GM13976 (cell line): ENCODE measurements at regions not wholly inside any gene's neighbourhood (a gene's known extent, or its start where the extent isn't known, plus 50 kb on each side); places are given as distances from the start of the nearest gene placed in this dataset.

Experiments used
- DNase-seq: peaks from one replicate; pipeline ENCODE4 v3.0.0; 2012; ENCODE audit warnings: low spot score
- in situ Hi-C: fragments of 300-500 bp; cut with MboI; formaldehyde crosslinking; loops from one replicate; pipeline ENCODE4 v1.12.0; 2022; ENCODE audit warnings: low sequenced_read_pairs, mixed read lengths, inconsistent platforms; ENCODE audit not compliant: unreplicated experiment
- TF ChIP-seq, protein P1 (sequence below): IDR thresholded peaks from 2 replicates; pipeline ENCODE4 v1.5.1; 2012; ENCODE audit warnings: borderline replicate concordance, mild to moderate bottlenecking; ENCODE audit not compliant: insufficient read depth; ENCODE audit errors: extremely low read depth, missing control alignments, control extremely low read depth

DNA sequence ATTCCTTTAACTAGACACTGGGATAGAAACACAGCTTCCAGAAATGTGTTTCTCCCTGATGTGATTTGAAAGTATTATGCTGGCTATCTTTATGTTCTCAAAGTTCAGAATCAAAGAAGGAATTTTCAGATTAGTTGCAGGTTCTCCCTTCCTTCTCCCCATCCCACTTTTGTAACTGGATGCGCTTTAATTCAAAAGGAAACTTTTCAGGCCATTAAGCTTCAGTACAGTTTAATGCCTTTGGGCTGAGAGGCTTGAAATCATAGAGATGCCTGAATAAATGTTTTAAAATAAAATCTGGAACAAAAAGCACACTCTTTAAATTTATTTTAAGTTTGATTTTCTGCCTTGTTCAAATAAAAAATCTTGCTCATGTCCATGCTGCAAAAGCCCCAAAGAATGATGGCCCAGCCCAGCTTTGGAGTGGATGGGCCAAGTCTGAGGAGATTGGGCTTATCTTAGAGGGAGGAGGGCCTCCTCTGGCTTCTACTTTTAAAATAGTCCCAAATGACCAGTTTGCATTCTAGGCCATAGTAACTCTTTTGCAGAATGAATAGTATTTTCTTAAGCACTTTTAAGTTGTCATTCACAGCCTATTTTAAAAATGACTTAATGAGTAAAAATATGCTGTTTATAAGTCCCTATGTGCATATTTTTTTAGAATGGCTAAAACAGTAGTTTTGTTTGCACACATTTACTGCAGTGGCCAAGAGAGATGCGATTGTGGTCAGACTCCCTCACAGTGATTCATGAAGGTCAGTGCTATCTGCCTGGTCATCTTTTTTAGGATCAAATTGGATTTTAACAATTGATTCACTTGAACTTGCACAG, 129.2 kb downstream of the MTX2 start:
- no peak for DNase-seq
- TF ChIP-seq, protein P1, sequence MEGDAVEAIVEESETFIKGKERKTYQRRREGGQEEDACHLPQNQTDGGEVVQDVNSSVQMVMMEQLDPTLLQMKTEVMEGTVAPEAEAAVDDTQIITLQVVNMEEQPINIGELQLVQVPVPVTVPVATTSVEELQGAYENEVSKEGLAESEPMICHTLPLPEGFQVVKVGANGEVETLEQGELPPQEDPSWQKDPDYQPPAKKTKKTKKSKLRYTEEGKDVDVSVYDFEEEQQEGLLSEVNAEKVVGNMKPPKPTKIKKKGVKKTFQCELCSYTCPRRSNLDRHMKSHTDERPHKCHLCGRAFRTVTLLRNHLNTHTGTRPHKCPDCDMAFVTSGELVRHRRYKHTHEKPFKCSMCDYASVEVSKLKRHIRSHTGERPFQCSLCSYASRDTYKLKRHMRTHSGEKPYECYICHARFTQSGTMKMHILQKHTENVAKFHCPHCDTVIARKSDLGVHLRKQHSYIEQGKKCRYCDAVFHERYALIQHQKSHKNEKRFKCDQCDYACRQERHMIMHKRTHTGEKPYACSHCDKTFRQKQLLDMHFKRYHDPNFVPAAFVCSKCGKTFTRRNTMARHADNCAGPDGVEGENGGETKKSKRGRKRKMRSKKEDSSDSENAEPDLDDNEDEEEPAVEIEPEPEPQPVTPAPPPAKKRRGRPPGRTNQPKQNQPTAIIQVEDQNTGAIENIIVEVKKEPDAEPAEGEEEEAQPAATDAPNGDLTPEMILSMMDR = no peak
- in situ Hi-C loops = no loop called here

DNA sequence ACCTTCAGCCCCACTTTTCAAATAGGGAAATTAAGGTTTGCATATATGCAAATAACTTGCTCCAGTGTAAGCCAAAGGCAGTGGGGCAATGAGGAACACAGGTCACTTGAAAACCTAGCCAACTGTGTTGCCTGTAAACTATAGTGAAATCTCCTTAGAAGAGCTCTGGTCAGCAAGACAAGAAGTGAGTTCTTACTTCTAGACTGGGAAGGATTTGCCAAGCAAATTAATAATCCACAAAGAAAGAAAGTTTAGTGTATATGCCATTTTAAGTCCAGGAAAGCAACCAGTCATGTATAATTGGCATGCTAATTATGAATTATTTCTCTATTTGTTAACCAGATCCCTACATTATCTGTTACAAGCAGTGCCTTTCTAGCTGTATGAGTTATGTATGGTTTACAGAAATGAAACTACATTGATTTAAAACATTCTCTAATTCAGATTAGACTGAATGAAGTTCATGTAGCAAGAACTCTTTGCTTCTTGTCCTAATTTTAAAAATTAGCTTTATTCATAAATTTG, 129.9 kb downstream of the MTX2 start:
- TF ChIP-seq, protein P1 = no peak
- in situ Hi-C loops = no loop called here

DNA sequence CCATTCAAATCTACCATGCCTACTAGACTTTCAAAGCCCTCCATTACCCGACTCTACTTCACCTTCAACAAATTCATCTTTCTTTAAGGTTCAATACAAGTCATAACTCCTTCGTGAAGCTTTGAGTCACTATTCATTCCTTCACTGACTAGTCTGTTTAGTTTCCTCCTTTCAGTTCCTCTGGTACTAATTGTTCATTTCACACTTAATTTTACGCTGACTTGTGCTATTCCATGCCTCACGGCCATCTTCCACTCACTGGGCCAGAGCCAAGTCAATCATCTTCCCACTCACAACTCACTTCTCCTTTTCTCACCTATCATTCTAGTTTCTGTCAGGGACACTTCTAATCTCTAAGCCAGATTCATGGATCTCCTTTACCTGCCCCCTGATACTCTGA, 136.2 kb downstream of the MTX2 start:
- TF ChIP-seq, protein P1 = no peak
- in situ Hi-C loops = no loop called here
- DNase-seq = no peak

More for the DNA sequence above, 129.9 kb downstream of the MTX2 start:
- no peak for DNase-seq

DNA sequence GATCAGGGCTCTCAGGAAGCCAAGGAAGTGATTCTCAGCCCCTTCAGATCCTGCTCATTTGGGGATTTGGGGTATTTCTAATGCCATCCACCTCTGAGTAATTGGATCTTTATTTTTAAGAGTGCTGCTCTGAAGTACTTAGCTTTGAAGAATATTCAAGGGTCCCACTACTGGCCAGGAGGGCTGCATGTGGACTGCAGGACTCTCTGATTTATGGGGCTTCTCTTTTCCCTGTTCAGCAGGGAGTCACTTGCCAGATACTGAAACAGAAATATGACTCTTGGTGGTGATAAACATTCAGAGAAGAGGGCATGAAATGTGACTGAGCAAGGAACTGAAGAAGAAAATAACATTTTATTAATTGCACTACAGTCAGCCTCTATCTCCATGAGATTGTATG, 138.5 kb downstream of the MTX2 start:
- TF ChIP-seq, protein P1 = no peak
- no peak for DNase-seq
- in situ Hi-C loops = no loop called here

- in situ Hi-C loops = no loop called here
- TF ChIP-seq, protein P1 = no peak
- DNase-seq = no peak
These were observed 140.4 kb downstream of the MTX2 start for GRCh38 chr2:176409671-176410070.

GRCh38 chr2:176412136-176412535, 142.9 kb downstream of the MTX2 start:
- no peak for DNase-seq
- in situ Hi-C loops = no loop called here
- TF ChIP-seq, protein P1 = no peak
